HG03060 (cell line): ENCODE measurements at regions not wholly inside any gene's neighbourhood (a gene's known extent, or its start where the extent isn't known, plus 50 kb on each side); places are given as distances from the start of the nearest gene placed in this dataset.

ENCODE experiments used
- ATAC-seq: cut with Tn5 transposase; IDR thresholded peaks from one replicate; pipeline ENCODE4 v1.9.1; 2021; ENCODE audit warnings: low read depth, moderate number of reproducible peaks; ENCODE audit not compliant: unreplicated experiment

- ATAC-seq: no peak
Measured at GRCh38 chr2:107285621-107286299, 399.8 kb upstream of the ST6GAL2 start.

- no peak for ATAC-seq
Measured at GRCh38 chr2:107290041-107290440, 404.1 kb upstream of the ST6GAL2 start.

GRCh38 chr2:107303964-107304363 is 418.0 kb upstream of the ST6GAL2 start:
- no peak for ATAC-seq

GRCh38 chr2:107305966-107306365 is 420.0 kb upstream of the ST6GAL2 start:
- ATAC-seq: no peak

- ATAC-seq: no peak
Measured at GRCh38 chr2:107306881-107307280, 420.9 kb upstream of the ST6GAL2 start.

- no peak for ATAC-seq
Measured at GRCh38 chr2:107308835-107309234, 422.9 kb upstream of the ST6GAL2 start.

GRCh38 chr2:107312240-107312639 is 426.3 kb upstream of the ST6GAL2 start:
- ATAC-seq: no peak

GRCh38 chr2:107313316-107313715 is 427.3 kb upstream of the ST6GAL2 start:
- ATAC-seq: no peak

GRCh38 chr2:107320881-107321280 is 434.9 kb upstream of the ST6GAL2 start:
- no peak for ATAC-seq

- ATAC-seq: no peak
Measured at GRCh38 chr2:107322416-107322815, 436.4 kb upstream of the ST6GAL2 start.

- ATAC-seq: no peak
Measured at GRCh38 chr2:107323946-107324565, 438.1 kb upstream of the ST6GAL2 start.

- no peak for ATAC-seq
Measured at GRCh38 chr2:107325981-107326786, 440.2 kb upstream of the ST6GAL2 start.

- no peak for ATAC-seq
Measured at GRCh38 chr2:107334306-107334705, 448.3 kb upstream of the ST6GAL2 start.

- no peak for ATAC-seq
Measured at GRCh38 chr2:107336526-107336925, 450.6 kb upstream of the ST6GAL2 start.

GRCh38 chr2:107337209-107337898 is 451.4 kb upstream of the ST6GAL2 start:
- no peak for ATAC-seq

- ATAC-seq: no peak
Measured at GRCh38 chr2:107338059-107338458, 452.1 kb upstream of the ST6GAL2 start.

GRCh38 chr2:107338571-107338970 is 452.6 kb upstream of the ST6GAL2 start:
- no peak for ATAC-seq

- ATAC-seq: no peak
Measured at GRCh38 chr2:107340955-107341354, 455.0 kb upstream of the ST6GAL2 start.

GRCh38 chr2:107349329-107349728 is 463.4 kb upstream of the ST6GAL2 start:
- ATAC-seq: no peak

GRCh38 chr2:107354175-107354574 is 468.2 kb upstream of the ST6GAL2 start:
- ATAC-seq: no peak

GRCh38 chr2:107358362-107358761 is 468.3 kb upstream of the RGPD4 start:
- ATAC-seq: no peak
